ENCODE measurements at regions not wholly inside any gene's neighbourhood (a gene's known extent, or its start where the extent isn't known, plus 50 kb on each side); places are given as distances from the start of the nearest gene placed in this dataset.
"Not testable (repeated sequence)": the region's sequence is repeated elsewhere in the genome, so short reads cannot be mapped to it uniquely, and the experiment has no call there.

DNA sequence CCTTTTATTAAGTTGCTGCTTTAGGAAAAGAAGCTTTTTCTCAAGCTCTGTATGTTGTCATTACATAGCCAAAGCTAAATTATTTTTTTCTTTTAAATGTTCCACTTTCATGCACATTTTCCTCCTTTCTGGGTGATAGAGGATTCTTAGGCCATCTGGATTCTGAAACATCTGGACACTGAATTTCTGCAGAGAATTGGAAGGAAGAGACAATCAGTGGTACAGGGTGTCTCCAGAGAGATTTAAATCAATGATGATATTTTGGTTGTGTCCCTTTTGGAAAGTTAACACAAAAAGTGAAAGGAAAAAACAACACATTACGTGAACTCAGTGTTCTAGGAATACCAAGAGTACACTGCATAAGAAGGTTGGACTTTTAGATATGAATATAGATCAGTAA lies 211.4 kb upstream of the PKN2 start:
- whole genome bisulfite sequencing, 10 experiments = 25 to 100% (median 91%) methylated on average over 1 of the region's 1 CpG; no CpG with 5 or more reads in 1 of the 10 experiments
- H3K4me1 ChIP-seq (replicated peaks in 1 of 2) = no peaks in the 10 kb centered on the region
- H3K27ac ChIP-seq = no peak overlapping the region
- H3K4me3 ChIP-seq = no peak overlapping the region
- in situ Hi-C loops (cut with MboI; ENCODE audit: low pct_unique_long_range_greater_than_20kb in 2 of 9, low sequenced_read_pairs in 9 of 9, unreplicated experiment in 9 of 9) = no loop called here
- ATAC-seq (replicated peaks in 6 of 8) = no peak

GRCh38 chr1:88474555-88475304 lies 209.3 kb upstream of the PKN2 start:
- Histone ChIP-seq H3K27ac (no peak overlapping the region), H3K4me1 (replicated peaks in 1 of 2) (no peaks in the 10 kb centered on the region), H3K4me3 (no peak overlapping the region)
- in situ Hi-C loops (cut with MboI; ENCODE audit: low pct_unique_long_range_greater_than_20kb in 2 of 9, low sequenced_read_pairs in 9 of 9, unreplicated experiment in 9 of 9) = no loop called here
- WGBS, 10 experiments = 25 to 100% (median 92%) methylated on average over 1 of the region's 1 CpG; no CpG with 5 or more reads in 3 of the 10 experiments
- peak in 3 of 8 experiments; percentile 89 to 92 (median 92) for ATAC-seq (replicated peaks in 6 of 8)

DNA sequence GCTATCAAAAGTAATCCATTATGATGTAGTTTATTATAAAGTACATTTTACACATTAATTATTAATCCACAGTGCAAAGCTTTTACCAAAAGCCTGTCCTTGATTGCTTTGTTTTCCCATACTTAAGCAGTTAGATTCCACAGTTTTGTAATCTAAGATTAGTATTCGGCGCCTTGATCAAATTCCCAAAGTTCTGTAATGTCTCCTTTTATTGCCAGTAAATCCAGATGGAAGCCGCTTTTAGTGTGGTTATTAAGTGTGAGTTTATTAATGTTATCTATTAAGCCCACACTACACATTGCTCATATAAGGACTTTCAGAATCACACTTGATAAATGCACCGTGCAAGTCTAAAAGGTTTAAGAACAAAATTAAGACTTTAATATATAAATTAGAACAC lies 199.2 kb upstream of the PKN2 start:
- 67 to 100% (median 100%) methylated on average over 1 to 4 of the region's 4 CpGs for WGBS, 10 experiments
- no peak overlapping the region for H3K27ac ChIP-seq
- H3K4me1 ChIP-seq (replicated peaks in 1 of 2) = no peaks in the 10 kb centered on the region
- H3K4me3 ChIP-seq = no peak overlapping the region
- in situ Hi-C loops (cut with MboI; ENCODE audit: low pct_unique_long_range_greater_than_20kb in 2 of 9, low sequenced_read_pairs in 9 of 9, unreplicated experiment in 9 of 9) = no loop called here
- no peak for ATAC-seq (replicated peaks in 6 of 8)

DNA sequence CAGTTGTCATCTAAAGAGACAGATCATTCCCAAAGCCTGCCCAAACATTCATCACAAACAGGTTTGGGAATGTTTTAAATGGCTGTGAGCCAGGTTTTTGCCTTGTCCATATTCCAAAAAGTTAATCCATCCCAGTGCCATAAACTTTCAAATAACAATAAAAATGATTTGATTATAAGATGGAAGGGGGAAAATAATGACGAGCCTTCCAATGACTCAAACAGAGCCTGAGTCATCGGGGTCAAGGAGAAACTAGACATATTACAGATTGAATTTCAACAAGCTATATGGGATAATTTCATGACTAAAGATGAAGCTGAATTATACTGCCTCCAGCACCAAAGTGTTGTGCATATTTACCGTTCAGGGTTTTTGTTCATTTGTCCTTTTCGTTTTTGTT lies 195.8 kb upstream of the PKN2 start:
- no peaks in the 10 kb centered on the region for H3K4me1 ChIP-seq (replicated peaks in 1 of 2)
- 17 to 98% (median 87%) methylated on average over 3 to 4 of the region's 4 CpGs; no CpG with 5 or more reads in 1 of the 10 experiments for WGBS, 10 experiments
- in situ Hi-C loops (cut with MboI; ENCODE audit: low pct_unique_long_range_greater_than_20kb in 2 of 9, low sequenced_read_pairs in 9 of 9, unreplicated experiment in 9 of 9) = no loop called here
- no peak for ATAC-seq (replicated peaks in 6 of 8)
- H3K4me3 ChIP-seq = no peak overlapping the region
- H3K27ac ChIP-seq = no peak overlapping the region

- Histone ChIP-seq H3K4me3 (no peak overlapping the region), H3K4me1 (replicated peaks in 1 of 2) (no peaks in the 10 kb centered on the region), H3K27ac (no peak overlapping the region)
- WGBS, 10 experiments = 9 to 74% (median 65%) methylated on average over 1 to 2 of the region's 2 CpGs; no CpG with 5 or more reads in 2 of the 10 experiments
- no peak for ATAC-seq (replicated peaks in 6 of 8)
- in situ Hi-C loops (cut with MboI; ENCODE audit: low pct_unique_long_range_greater_than_20kb in 2 of 9, low sequenced_read_pairs in 9 of 9, unreplicated experiment in 9 of 9) = no loop called here
Measured at GRCh38 chr1:88490676-88491075, 193.4 kb upstream of the PKN2 start.

- H3K27ac ChIP-seq = no peak overlapping the region
- in situ Hi-C loops (cut with MboI; ENCODE audit: low pct_unique_long_range_greater_than_20kb in 2 of 9, low sequenced_read_pairs in 9 of 9, unreplicated experiment in 9 of 9) = no loop called here
- no peak for ATAC-seq (replicated peaks in 6 of 8)
Measured at GRCh38 chr1:88499671-88500070, 184.4 kb upstream of the PKN2 start.

GRCh38 chr1:88502886-88503285 lies 181.2 kb upstream of the PKN2 start:
- ATAC-seq (replicated peaks in 6 of 8) = no peak
- in situ Hi-C loops (cut with MboI; ENCODE audit: low pct_unique_long_range_greater_than_20kb in 2 of 9, low sequenced_read_pairs in 9 of 9, unreplicated experiment in 9 of 9) = no loop called here
- 23 to 100% (median 93%) methylated on average over 1 to 2 of the region's 2 CpGs; no CpG with 5 or more reads in 2 of the 10 experiments for WGBS, 10 experiments
- Histone ChIP-seq H3K4me1 (replicated peaks in 1 of 2) (no peaks in the 10 kb centered on the region), H3K4me3 (no peak overlapping the region), H3K27ac (no peak overlapping the region)

More at GRCh38 chr1:88499671-88500070, 184.4 kb upstream of the PKN2 start:
- Histone ChIP-seq H3K4me3 (no peak overlapping the region), H3K4me1 (replicated peaks in 1 of 2) (no peaks in the 10 kb centered on the region)

DNA sequence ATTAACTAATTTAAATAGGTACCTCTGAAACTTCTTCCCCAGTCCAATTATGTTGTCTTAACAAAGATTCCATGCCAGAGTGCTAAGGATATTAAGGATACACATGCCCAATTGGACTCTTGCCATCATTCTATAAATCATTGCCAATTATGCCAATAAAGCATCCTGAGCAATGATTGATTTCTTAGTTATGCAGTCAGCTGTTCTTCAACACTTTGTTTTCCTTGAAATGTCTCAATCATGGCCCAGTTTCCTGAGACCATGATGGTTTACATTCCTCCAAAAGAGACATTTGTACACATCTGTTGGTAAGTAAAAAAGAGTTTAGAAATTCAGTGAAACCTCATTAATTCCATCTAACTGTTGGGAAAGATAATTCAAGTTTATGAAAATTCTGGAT lies 180.4 kb upstream of the PKN2 start:
- H3K27ac ChIP-seq = no peak overlapping the region

GRCh38 chr1:88504601-88505000 lies 179.5 kb upstream of the PKN2 start:
- in situ Hi-C loops (cut with MboI; ENCODE audit: low pct_unique_long_range_greater_than_20kb in 2 of 9, low sequenced_read_pairs in 9 of 9, unreplicated experiment in 9 of 9) = no loop called here
- Histone ChIP-seq H3K27ac (no peak overlapping the region), H3K4me1 (replicated peaks in 1 of 2) (no peaks in the 10 kb centered on the region), H3K4me3 (no peak overlapping the region)
- 0 to 100% (median 74%) methylated on average over 1 of the region's 1 CpG; no CpG with 5 or more reads in 2 of the 10 experiments for WGBS, 10 experiments
- no peak for ATAC-seq (replicated peaks in 6 of 8)

More for the DNA sequence above, 180.4 kb upstream of the PKN2 start:
- ATAC-seq (replicated peaks in 6 of 8) = no peak
- Histone ChIP-seq H3K4me1 (replicated peaks in 1 of 2) (no peaks in the 10 kb centered on the region), H3K4me3 (no peak overlapping the region)
- in situ Hi-C loops (cut with MboI; ENCODE audit: low pct_unique_long_range_greater_than_20kb in 2 of 9, low sequenced_read_pairs in 9 of 9, unreplicated experiment in 9 of 9) = no loop called here

DNA sequence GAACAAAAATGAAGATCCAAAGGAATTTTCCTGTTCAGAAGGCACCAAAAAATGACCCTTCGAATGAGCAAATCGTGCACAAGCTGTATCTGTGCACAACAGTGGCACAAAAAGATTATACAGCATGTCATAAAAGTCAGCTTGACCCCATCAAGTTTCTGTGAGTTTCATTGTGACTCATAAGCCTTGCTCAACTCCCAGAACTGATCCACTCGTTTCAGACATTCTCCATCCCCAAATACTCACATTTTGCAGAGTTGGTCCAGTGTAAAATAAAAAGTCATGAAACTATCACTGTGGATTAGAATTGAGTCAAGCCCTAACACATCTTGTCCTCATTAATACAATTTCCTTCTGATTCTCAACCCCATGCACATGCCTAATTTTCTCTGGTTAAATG lies 174.7 kb upstream of the PKN2 start:
- in situ Hi-C loops (cut with MboI; ENCODE audit: low pct_unique_long_range_greater_than_20kb in 2 of 9, low sequenced_read_pairs in 9 of 9, unreplicated experiment in 9 of 9) = no loop called here
- no peak for ATAC-seq (replicated peaks in 6 of 8)
- WGBS, 10 experiments = 0 to 94% (median 73%) methylated on average over 1 to 3 of the region's 3 CpGs; no CpG with 5 or more reads in 1 of the 10 experiments
- H3K4me1 ChIP-seq (replicated peaks in 1 of 2) = no peaks in the 10 kb centered on the region
- H3K27ac ChIP-seq = no peak overlapping the region
- H3K4me3 ChIP-seq = no peak overlapping the region

DNA sequence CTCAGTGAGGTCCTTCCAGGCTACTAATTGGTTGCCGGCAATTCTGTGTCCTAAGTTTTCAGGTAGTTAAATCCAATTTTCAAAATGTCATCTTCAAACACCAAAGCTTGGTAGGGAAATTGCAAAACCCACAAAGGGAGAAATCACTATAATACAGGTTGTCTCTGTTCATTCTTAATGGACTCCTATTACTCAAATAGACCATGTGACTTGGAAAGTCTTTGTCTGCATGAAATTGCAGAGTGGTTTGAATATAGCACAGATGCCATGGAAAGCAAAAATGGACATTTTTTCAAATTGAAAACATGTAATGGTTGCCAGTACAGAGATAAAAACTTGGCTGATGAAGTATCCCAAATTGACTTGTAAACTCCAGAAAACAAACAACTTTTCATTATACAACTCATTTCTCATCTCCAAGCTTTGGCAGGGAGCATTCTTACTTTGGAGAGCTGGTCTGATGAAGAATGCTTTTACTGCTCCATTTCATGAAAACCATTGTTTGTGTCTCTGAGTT lies 169.5 kb upstream of the PKN2 start:
- 0 to 100% (median 69%) methylated on average over 1 of the region's 1 CpG; no CpG with 5 or more reads in 2 of the 10 experiments for WGBS, 10 experiments
- Histone ChIP-seq H3K27ac (no peak overlapping the region), H3K4me1 (replicated peaks in 1 of 2) (no peaks in the 10 kb centered on the region), H3K4me3 (no peak overlapping the region)
- in situ Hi-C loops (cut with MboI; ENCODE audit: low pct_unique_long_range_greater_than_20kb in 2 of 9, low sequenced_read_pairs in 9 of 9, unreplicated experiment in 9 of 9) = no loop called here
- ATAC-seq (replicated peaks in 6 of 8) = no peak

GRCh38 chr1:88517499-88517898 lies 166.6 kb upstream of the PKN2 start:
- WGBS, 10 experiments = 54 to 100% (median 83%) methylated on average over 1 of the region's 1 CpG; no CpG with 5 or more reads in 1 of the 10 experiments
- H3K4me3 ChIP-seq; H3K27ac ChIP-seq; in situ Hi-C loops (cut with MboI; ENCODE audit: low pct_unique_long_range_greater_than_20kb in 2 of 9, low sequenced_read_pairs in 9 of 9, unreplicated experiment in 9 of 9); H3K4me1 ChIP-seq (replicated peaks in 1 of 2); ATAC-seq (replicated peaks in 6 of 8): not testable (repeated sequence)

DNA sequence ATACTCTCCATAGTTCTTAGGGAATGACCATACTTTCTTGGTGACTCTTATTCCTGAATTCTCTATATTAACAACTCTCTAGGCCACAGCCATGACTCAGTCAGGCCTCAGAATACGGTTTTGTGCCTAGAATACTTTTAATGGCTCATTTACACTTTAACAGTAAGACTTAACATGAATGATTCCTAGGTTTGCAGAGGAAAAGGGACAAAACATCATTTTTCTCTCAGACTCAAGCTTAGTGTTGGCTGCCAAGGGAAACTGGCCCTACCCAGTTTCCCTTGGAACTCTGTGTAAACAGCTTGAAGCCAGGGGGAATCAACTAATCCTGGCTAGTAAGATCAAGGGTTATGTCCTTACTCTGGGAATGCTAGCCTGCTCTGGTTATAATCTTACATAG lies 164.9 kb upstream of the PKN2 start:
- peak in 7 of 8 experiments; percentile 43 to 97 (median 79) for ATAC-seq (replicated peaks in 6 of 8)
- WGBS, 10 experiments = 0 to 86% (median 49%) methylated on average over 1 of the region's 1 CpG

More for the DNA sequence above, 164.9 kb upstream of the PKN2 start:
- H3K4me1 ChIP-seq (replicated peaks in 1 of 2) = no peaks in the 10 kb centered on the region
- in situ Hi-C loops (cut with MboI; ENCODE audit: low pct_unique_long_range_greater_than_20kb in 2 of 9, low sequenced_read_pairs in 9 of 9, unreplicated experiment in 9 of 9) = no loop called here
- H3K27ac ChIP-seq = no peak overlapping the region
- H3K4me3 ChIP-seq = no peak overlapping the region
